ENCODE measurements at regions not wholly inside any gene's neighbourhood (a gene's known extent, or its start where the extent isn't known, plus 50 kb on each side); places are given as distances from the start of the nearest gene placed in this dataset.

GRCh38 chr13:47409778-47410177 lies 512.9 kb upstream of the HTR2A start:
- no peaks in the 10 kb centered on the region for H3K27me3 ChIP-seq (ENCODE audit: control insufficient read depth, insufficient read depth, low read length)
- peaks cover 0 to 3% of the 10 kb centered on the region in 2 donors for H3K9me3 Mint-ChIP-seq
- DNase-seq = no peak
- no peaks in the 10 kb centered on the region for H3K4me1 ChIP-seq (ENCODE audit: control insufficient read depth, insufficient read depth, low read length)
- H3K9me3 ChIP-seq (ENCODE audit: control insufficient read depth, insufficient read depth, low read length) = no peaks in the 10 kb centered on the region
- WGBS (ENCODE audit: insufficient coverage) = 86% methylated on average over 1 of the region's 1 CpG
- ATAC-seq = no peak
- intact Hi-C loops (cut with micrococcal nuclease) = no loop called here
- TF ChIP-seq CTCF (IDR thresholded peaks at IDR 0.05) = no peak
- H3K4me3 ChIP-seq (ENCODE audit: low read length) = no peak overlapping the region
- no peaks in the 10 kb centered on the region for H3K27me3 Mint-ChIP-seq (ENCODE audit: low read depth in 2 of 2)
- no peak overlapping the region for H3K4me3 Mint-ChIP-seq
- no peak overlapping the region for H3K27ac ChIP-seq (ENCODE audit: low read length)
- H3K36me3 ChIP-seq (ENCODE audit: control insufficient read depth, insufficient read depth, low read length) = no peaks in the 10 kb centered on the region
- no peaks in the 10 kb centered on the region for H3K4me1 Mint-ChIP-seq
- H3K36me3 Mint-ChIP-seq = no peaks in the 10 kb centered on the region
- H3K27ac Mint-ChIP-seq = no peak overlapping the region

DNA sequence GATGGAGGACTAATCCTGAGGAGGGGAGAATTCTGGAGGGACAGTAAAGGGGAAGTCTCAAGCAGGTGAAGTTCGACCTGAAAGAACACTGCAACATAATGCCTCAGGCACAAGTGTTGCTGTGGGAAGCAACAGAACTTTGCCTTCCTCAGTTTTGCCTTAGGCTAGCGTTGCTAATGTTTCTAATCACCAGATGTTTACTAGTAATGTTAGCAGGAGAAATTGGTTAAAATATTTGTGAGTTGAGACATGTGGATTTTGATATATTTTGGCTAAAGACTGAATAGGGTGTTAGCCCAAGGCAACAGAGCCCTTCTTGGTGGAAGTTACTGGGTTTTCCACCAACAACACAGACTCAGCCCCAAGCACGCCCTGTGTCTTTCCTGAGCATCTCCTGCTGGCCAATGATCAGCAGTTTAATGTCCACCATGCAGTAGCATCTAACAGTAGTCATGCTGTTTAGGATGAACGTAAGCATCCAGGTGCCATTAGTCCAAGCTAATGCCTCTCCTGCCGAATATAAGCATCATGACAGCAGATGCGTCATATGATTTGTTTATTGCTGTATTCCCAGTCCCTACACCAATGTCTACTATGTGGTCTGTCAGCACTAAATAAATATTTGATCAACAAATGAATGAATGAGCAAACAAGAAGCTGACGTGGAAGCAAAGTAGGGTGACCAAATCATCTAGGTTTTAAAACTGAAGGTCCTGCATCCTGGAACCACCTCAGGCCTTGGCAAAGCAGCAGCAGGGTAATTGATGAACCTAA lies 511.9 kb upstream of the HTR2A start:
- Mint-ChIP-seq H3K9me3 (peaks cover 0 to 3% of the 10 kb centered on the region in 2 donors), H3K27ac (no peak overlapping the region), H3K27me3 (ENCODE audit: low read depth in 2 of 2) (no peaks in the 10 kb centered on the region), H3K4me1 (no peaks in the 10 kb centered on the region), H3K36me3 (no peaks in the 10 kb centered on the region), H3K4me3 (no peak overlapping the region)
- TF ChIP-seq CTCF (IDR thresholded peaks at IDR 0.05) = no peak
- H3K9me3 ChIP-seq (ENCODE audit: control insufficient read depth, insufficient read depth, low read length) = no peaks in the 10 kb centered on the region
- intact Hi-C loops (cut with micrococcal nuclease) = no loop called here
- H3K36me3 ChIP-seq (ENCODE audit: control insufficient read depth, insufficient read depth, low read length) = no peaks in the 10 kb centered on the region
- no peaks in the 10 kb centered on the region for H3K4me1 ChIP-seq (ENCODE audit: control insufficient read depth, insufficient read depth, low read length)
- H3K4me3 ChIP-seq (ENCODE audit: low read length) = no peak overlapping the region
- no peak for ATAC-seq
- H3K27ac ChIP-seq (ENCODE audit: low read length) = no peak overlapping the region
- H3K27me3 ChIP-seq (ENCODE audit: control insufficient read depth, insufficient read depth, low read length) = no peaks in the 10 kb centered on the region
- 91% methylated on average over 7 of the region's 7 CpGs for WGBS (ENCODE audit: insufficient coverage)
- no peak for DNase-seq

DNA sequence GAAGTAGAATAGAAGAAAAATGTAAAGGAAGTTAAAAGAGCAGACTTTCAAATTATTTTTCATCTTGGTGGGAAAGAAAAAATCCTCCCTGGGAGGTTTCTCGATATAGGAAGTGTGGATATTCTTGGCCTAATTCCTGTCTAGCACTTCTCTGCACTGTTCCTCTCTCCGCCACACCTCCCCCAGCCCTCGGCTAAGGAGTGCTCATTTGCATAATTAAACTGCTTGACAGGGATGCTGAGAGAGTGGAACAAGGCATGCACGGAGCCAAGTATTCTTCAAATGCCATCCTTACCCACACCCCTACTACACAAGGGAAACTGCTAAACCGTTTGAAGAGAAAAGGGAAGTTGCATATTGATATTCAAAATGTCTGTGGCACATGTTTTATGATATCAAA lies 511.0 kb upstream of the HTR2A start:
- WGBS (ENCODE audit: insufficient coverage) = 0% methylated on average over 1 of the region's 5 CpGs
- Mint-ChIP-seq H3K27ac (no peak overlapping the region), H3K27me3 (ENCODE audit: low read depth in 2 of 2) (no peaks in the 10 kb centered on the region), H3K4me3 (no peak overlapping the region), H3K9me3 (peaks cover 0 to 3% of the 10 kb centered on the region in 2 donors), H3K4me1 (no peaks in the 10 kb centered on the region), H3K36me3 (no peaks in the 10 kb centered on the region)
- Histone ChIP-seq H3K36me3 (ENCODE audit: control insufficient read depth, insufficient read depth, low read length) (no peaks in the 10 kb centered on the region), H3K4me3 (ENCODE audit: low read length) (no peak overlapping the region), H3K27me3 (ENCODE audit: control insufficient read depth, insufficient read depth, low read length) (no peaks in the 10 kb centered on the region), H3K9me3 (ENCODE audit: control insufficient read depth, insufficient read depth, low read length) (no peaks in the 10 kb centered on the region), H3K4me1 (ENCODE audit: control insufficient read depth, insufficient read depth, low read length) (no peaks in the 10 kb centered on the region), H3K27ac (ENCODE audit: low read length) (no peak overlapping the region)
- no peak for ATAC-seq
- no peak for TF ChIP-seq CTCF (IDR thresholded peaks at IDR 0.05)
- intact Hi-C loops (cut with micrococcal nuclease) = no loop called here
- no peak for DNase-seq

DNA sequence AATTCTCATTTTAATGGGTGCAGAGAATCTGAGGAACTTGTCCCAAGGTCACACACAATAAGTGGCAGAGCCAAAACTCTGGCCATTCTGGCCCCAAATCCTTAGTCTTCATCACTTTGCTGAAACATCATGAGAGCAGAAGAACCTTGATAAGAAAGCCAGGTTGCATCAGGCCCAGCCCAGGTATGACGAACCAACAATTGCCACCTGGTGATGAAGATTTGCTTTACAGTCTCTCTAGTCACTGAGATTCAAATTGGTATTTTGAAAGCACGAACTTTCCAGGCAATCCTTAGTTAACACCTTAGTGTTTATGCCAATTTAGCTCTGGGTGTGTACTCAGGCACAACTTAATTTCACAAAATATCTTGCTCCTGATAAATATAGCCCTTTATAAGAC lies 502.7 kb upstream of the HTR2A start:
- intact Hi-C loops (cut with micrococcal nuclease) = no loop called here
- no peak for DNase-seq
- TF ChIP-seq CTCF (IDR thresholded peaks at IDR 0.05) = no peak
- WGBS (ENCODE audit: insufficient coverage) = 92% methylated on average over 2 of the region's 2 CpGs
- no peaks in the 10 kb centered on the region for H3K4me1 ChIP-seq (ENCODE audit: control insufficient read depth, insufficient read depth, low read length)
- Mint-ChIP-seq H3K4me3 (no peak overlapping the region), H3K27ac (no peak overlapping the region), H3K4me1 (peaks cover 0 to 6% of the 10 kb centered on the region in 2 donors), H3K9me3 (peaks cover 0 to 6% of the 10 kb centered on the region in 2 donors), H3K27me3 (ENCODE audit: low read depth in 2 of 2) (no peaks in the 10 kb centered on the region), H3K36me3 (no peaks in the 10 kb centered on the region)
- no peak for ATAC-seq
- H3K9me3 ChIP-seq (ENCODE audit: control insufficient read depth, insufficient read depth, low read length) = no peaks in the 10 kb centered on the region
- H3K27ac ChIP-seq (ENCODE audit: low read length) = no peak overlapping the region
- no peak overlapping the region for H3K4me3 ChIP-seq (ENCODE audit: low read length)
- no peaks in the 10 kb centered on the region for H3K27me3 ChIP-seq (ENCODE audit: control insufficient read depth, insufficient read depth, low read length)
- no peaks in the 10 kb centered on the region for H3K36me3 ChIP-seq (ENCODE audit: control insufficient read depth, insufficient read depth, low read length)
